GM12878 (cell line): ENCODE measurements at regions not wholly inside any gene's neighbourhood (a gene's known extent, or its start where the extent isn't known, plus 50 kb on each side); places are given as distances from the start of the nearest gene placed in this dataset.

Source experiments
- ATAC-seq: fragments of 200-7000 bp; cut with Tn5 transposase; 3 replicates; pipeline ENCODE4 v1.9.1; 2020; ENCODE audit warnings: mild to moderate bottlenecking, moderate library complexity
- BruUV-seq: library from RNA; stranded (reverse); fragments of 400-500 nt; replicated peaks from 2 replicates; lab custom pipeline; 2021; lab: Mats Ljungman, UMichigan
- CTCF ChIA-PET: fragments of 300-600 bp; sonication (Branson Sonifier 250); formaldehyde crosslinking; extraction: SDS; loops from one replicate; lab custom pipeline; 2021; ENCODE audit warnings: inconsistent platforms; lab: Yijun Ruan, JAX
- POLR2A ChIA-PET: fragments of 350-600 bp; formaldehyde crosslinking; extraction: SDS; loops from one replicate; lab custom pipeline; 2021; ENCODE audit warnings: inconsistent platforms; lab: Charles Lee
- RAD21 ChIA-PET: fragments of 300-600 bp; sonication (Branson Sonifier 250); formaldehyde crosslinking; loops from one replicate; lab custom pipeline; 2023; ENCODE audit warnings: antibody characterized with exemption; ENCODE audit not compliant: unreplicated experiment; lab: Charles Lee
- SMC1A ChIA-PET: fragments of 300-600 bp; sonication (Branson Sonifier 250); formaldehyde crosslinking; loops from one replicate; lab custom pipeline; 2023; ENCODE audit not compliant: unreplicated experiment, uncharacterized antibody; lab: Charles Lee
- DNase-seq: peaks from one replicate; pipeline ENCODE4 v3.0.0-alpha.2; 2011; ENCODE audit warnings: low read depth, low spot score
- FAIRE-seq: peaks from 3 replicates; lab custom pipeline; 2011; peaks lifted over from hg19 to GRCh38; lab: Jason Lieb, UNC
- H2AFZ ChIP-seq: 2 replicates; pipeline ENCODE4 v1.6.0; 2011; ENCODE audit warnings: low read depth, low read length, control low read depth; ENCODE audit not compliant: control insufficient read depth
- H3K27ac ChIP-seq: 2 replicates; pipeline ENCODE4 v1.5.1; 2011; ENCODE audit warnings: control low read depth; ENCODE audit not compliant: control insufficient read depth, insufficient read depth
- H3K27me3 ChIP-seq, 2 experiments: replicated peaks in 1 of 2; 2 replicates each; pipeline versions ENCODE4 v1.6.0 to v1.6.1; 2011; ENCODE audit warnings: low read length in 1 of 2; ENCODE audit not compliant: control insufficient read depth in 2 of 2, insufficient read depth in 2 of 2
- H3K36me3 ChIP-seq, 2 experiments: 2 replicates each; pipeline ENCODE4 v1.5.1; 2011; ENCODE audit warnings: low read length in 1 of 2; ENCODE audit not compliant: control insufficient read depth in 2 of 2, insufficient read depth in 2 of 2
- H3K4me1 ChIP-seq: 2 replicates; pipeline ENCODE4 v1.6.1; 2011; ENCODE audit warnings: mild to moderate bottlenecking, low read length, moderate library complexity, mixed read lengths; ENCODE audit not compliant: control insufficient read depth, insufficient read depth
- H3K4me2 ChIP-seq: 2 replicates; pipeline ENCODE4 v1.6.0; 2011; ENCODE audit warnings: control low read depth; ENCODE audit not compliant: control insufficient read depth, insufficient read depth
- H3K4me3 ChIP-seq: fragments of 200-600 bp; sonication (generic); 2 replicates; pipeline ENCODE4 v1.5.1; 2016
- H3K79me2 ChIP-seq: 2 replicates; pipeline ENCODE4 v1.6.0; 2011; ENCODE audit warnings: low read length; ENCODE audit not compliant: control insufficient read depth, insufficient read depth
- H3K9ac ChIP-seq: 2 replicates; pipeline ENCODE4 v1.8.0; 2011; ENCODE audit warnings: low read length, control low read depth, mixed read lengths; ENCODE audit not compliant: control insufficient read depth, insufficient read depth
- H3K9me3 ChIP-seq: replicated peaks from 3 replicates; pipeline ENCODE4 v1.5.1; 2011; ENCODE audit warnings: mild to moderate bottlenecking, low read length; ENCODE audit not compliant: control insufficient read depth, insufficient read depth
- H4K20me1 ChIP-seq: 2 replicates; pipeline ENCODE4 v1.6.0; 2011; ENCODE audit not compliant: control insufficient read depth, insufficient read depth
- EP300 ChIP-seq, 2 experiments: fragments of 150-350 bp in 1 of 2; IDR thresholded peaks; 2 replicates each; pipeline ENCODE4 v1.6.1; 2011 to 2012; ENCODE audit warnings: low read depth in 2 of 2, low read length in 2 of 2, borderline replicate concordance in 1 of 2, improper control_type of control experiment in 1 of 2, inconsistent platforms in 1 of 2; ENCODE audit not compliant: control insufficient read depth in 1 of 2
- HDAC6 ChIP-seq: fragments of 200-600 bp; sonication (generic); IDR thresholded peaks from one replicate; pipeline ENCODE4 v1.8.0; 2017; ENCODE audit warnings: antibody characterized with exemption; ENCODE audit not compliant: unreplicated experiment
- HDGF ChIP-seq: fragments of 450-650 bp; IDR thresholded peaks from 2 replicates; pipeline ENCODE4 v1.6.1; 2016; ENCODE audit warnings: antibody characterized with exemption
- MYB ChIP-seq: fragments of 150-350 bp; IDR thresholded peaks from 2 replicates; pipeline ENCODE4 v1.6.1; 2014; ENCODE audit warnings: mild to moderate bottlenecking, low read depth, low read length, borderline replicate concordance
- NR2C1 ChIP-seq: fragments of 450-650 bp; IDR thresholded peaks from 2 replicates; pipeline ENCODE4 v1.6.1; 2017; ENCODE audit warnings: antibody characterized with exemption, mild to moderate bottlenecking, moderate library complexity
- RBBP5 ChIP-seq: fragments of 200-600 bp; sonication (generic); conservative IDR thresholded peaks from 2 replicates; pipeline ENCODE4 v1.6.1; 2016
- RCOR1 ChIP-seq: conservative IDR thresholded peaks from 2 replicates; pipeline ENCODE4 v1.6.1; 2012; ENCODE audit warnings: low read depth, low read length, improper control_type of control experiment
- SMAD1 ChIP-seq: fragments of 450-650 bp; IDR thresholded peaks from 2 replicates; pipeline ENCODE4 v1.6.1; 2018; ENCODE audit warnings: mild to moderate bottlenecking, low read depth; ENCODE audit not compliant: partially characterized antibody
- WGBS: methylation state at CpG from one replicate; pipeline ENCODE4 v1.1.6; 2016; ENCODE audit warnings: low lambda C conversion rate; ENCODE audit not compliant: insufficient replicate concordance, insufficient coverage; ENCODE audit errors: missing lambda C conversion rate; 5-methylcytosine and 5-hydroxymethylcytosine counted together
- in situ Hi-C: fragments of 300-500 bp; cut with MboI; formaldehyde crosslinking; loops from 9 replicates; pipeline ENCODE4 v1.14.3; 2018; ENCODE audit warnings: mixed read lengths
- intact Hi-C: fragments of 100-400 bp; cut with micrococcal nuclease; formaldehyde crosslinking; loops from one replicate; pipeline ENCODE4 v1.14.2; 2022; ENCODE audit not compliant: unreplicated experiment
- TF ChIP-seq, protein P1 (sequence below): fragments of 450-650 bp; conservative IDR thresholded peaks from 2 replicates; pipeline ENCODE4 v1.6.1; 2017; ENCODE audit warnings: mild to moderate bottlenecking, moderate library complexity
- TF ChIP-seq, protein P2 (sequence below), 3 experiments: IDR thresholded peaks in 2 of 3; conservative IDR thresholded peaks in 1 of 3; 2 replicates each; pipeline ENCODE4 v1.5.1; 2011; ENCODE audit warnings: low read depth in 3 of 3, low read length in 3 of 3, mild to moderate bottlenecking in 3 of 3, control low read depth in 2 of 3, moderate library complexity in 2 of 3, inconsistent platforms in 1 of 3, mixed read lengths in 1 of 3; ENCODE audit not compliant: control insufficient read depth in 2 of 3, insufficient read depth in 1 of 3; ENCODE audit errors: extremely low read depth in 1 of 3
- TF ChIP-seq, protein P3 (sequence below): IDR thresholded peaks from 2 replicates; pipeline ENCODE4 v1.6.1; 2011; ENCODE audit warnings: low read depth, low read length, improper control_type of control experiment, borderline replicate concordance
- TF ChIP-seq, protein P4 (sequence below): fragments of 450-650 bp; IDR thresholded peaks from 2 replicates; pipeline ENCODE4 v1.6.1; 2017; ENCODE audit warnings: antibody characterized with exemption, mild to moderate bottlenecking, moderate library complexity
- TF ChIP-seq, protein P5 (sequence below): IDR thresholded peaks from 2 replicates; pipeline ENCODE4 v1.6.1; 2012; ENCODE audit warnings: low read depth, low read length, improper control_type of control experiment

DNA sequence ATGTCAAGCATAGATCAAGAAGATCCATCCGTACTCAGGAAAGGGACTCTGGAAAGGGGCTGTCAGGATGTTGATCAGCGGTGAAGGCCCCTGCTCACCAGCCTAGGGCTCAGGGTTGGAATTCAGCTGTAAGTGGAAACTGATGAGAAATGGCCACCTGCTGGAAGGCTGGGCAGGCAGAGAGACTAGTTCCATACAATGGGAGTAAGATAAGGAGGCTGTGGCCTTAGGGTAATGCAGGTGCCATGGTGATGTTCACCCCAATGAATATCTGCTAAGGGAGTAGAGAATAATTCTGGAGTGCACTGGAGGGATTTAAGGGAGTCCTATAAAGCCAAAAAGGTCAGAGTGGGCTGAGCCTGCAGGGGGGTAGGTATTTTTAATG, 256.6 kb downstream of the CYRIA start (continued):
- TF ChIP-seq NR2C1, result no peak
- no peak for TF ChIP-seq RBBP5
- no peak for TF ChIP-seq HDAC6
- TF ChIP-seq, protein P1, sequence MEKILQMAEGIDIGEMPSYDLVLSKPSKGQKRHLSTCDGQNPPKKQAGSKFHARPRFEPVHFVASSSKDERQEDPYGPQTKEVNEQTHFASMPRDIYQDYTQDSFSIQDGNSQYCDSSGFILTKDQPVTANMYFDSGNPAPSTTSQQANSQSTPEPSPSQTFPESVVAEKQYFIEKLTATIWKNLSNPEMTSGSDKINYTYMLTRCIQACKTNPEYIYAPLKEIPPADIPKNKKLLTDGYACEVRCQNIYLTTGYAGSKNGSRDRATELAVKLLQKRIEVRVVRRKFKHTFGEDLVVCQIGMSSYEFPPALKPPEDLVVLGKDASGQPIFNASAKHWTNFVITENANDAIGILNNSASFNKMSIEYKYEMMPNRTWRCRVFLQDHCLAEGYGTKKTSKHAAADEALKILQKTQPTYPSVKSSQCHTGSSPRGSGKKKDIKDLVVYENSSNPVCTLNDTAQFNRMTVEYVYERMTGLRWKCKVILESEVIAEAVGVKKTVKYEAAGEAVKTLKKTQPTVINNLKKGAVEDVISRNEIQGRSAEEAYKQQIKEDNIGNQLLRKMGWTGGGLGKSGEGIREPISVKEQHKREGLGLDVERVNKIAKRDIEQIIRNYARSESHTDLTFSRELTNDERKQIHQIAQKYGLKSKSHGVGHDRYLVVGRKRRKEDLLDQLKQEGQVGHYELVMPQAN, result no peak
- no peak for TF ChIP-seq HDGF

DNA sequence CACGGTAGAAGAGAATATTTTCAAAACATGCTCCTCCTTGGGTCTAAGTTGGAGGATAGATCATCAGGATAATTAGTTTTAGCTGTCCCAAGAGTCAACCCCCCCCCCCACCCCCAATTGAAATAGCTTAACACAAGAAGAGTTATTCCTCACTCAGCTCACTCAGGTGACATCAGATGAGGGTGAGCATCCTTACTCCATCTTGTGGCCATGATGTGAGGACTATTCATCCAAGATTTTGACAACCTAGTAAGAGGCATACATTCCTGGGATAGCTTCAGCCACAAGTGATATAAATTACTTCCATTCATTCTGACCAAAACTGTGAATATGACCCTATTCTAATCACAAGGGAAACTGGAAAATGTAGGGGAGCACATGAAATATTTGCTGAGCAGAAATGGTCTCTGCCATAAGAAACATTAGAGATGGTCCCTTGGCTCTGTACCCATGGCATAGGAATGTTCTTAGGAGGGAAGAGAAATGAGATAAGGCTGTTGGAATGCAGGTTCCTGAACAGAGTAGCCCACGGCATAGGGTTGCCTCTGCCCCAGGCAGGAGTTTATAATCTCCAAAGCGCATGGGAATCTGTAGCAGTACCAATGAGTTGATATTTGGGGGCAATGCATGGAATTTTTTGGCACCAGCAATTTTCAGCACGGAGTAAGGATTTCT, 257.2 kb downstream of the CYRIA start:
- WGBS, result 35% methylated on average over 4 of the region's 4 CpGs
- TF ChIP-seq RCOR1, result no peak
- TF ChIP-seq, protein P2, sequence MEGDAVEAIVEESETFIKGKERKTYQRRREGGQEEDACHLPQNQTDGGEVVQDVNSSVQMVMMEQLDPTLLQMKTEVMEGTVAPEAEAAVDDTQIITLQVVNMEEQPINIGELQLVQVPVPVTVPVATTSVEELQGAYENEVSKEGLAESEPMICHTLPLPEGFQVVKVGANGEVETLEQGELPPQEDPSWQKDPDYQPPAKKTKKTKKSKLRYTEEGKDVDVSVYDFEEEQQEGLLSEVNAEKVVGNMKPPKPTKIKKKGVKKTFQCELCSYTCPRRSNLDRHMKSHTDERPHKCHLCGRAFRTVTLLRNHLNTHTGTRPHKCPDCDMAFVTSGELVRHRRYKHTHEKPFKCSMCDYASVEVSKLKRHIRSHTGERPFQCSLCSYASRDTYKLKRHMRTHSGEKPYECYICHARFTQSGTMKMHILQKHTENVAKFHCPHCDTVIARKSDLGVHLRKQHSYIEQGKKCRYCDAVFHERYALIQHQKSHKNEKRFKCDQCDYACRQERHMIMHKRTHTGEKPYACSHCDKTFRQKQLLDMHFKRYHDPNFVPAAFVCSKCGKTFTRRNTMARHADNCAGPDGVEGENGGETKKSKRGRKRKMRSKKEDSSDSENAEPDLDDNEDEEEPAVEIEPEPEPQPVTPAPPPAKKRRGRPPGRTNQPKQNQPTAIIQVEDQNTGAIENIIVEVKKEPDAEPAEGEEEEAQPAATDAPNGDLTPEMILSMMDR (IDR thresholded peaks at IDR 0.05 in 2 of 3, conservative IDR thresholded peaks at IDR 0.05 in 1 of 3; ENCODE audit: control insufficient read depth in 2 of 3, extremely low read depth in 1 of 3, insufficient read depth in 1 of 3, low read depth in 3 of 3, low read length in 3 of 3), result no peak
- TF ChIP-seq EP300 (IDR thresholded peaks at IDR 0.05; ENCODE audit: borderline replicate concordance in 1 of 2, control insufficient read depth in 1 of 2, low read depth in 2 of 2, low read length in 2 of 2), result no peak
- TF ChIP-seq, protein P3, sequence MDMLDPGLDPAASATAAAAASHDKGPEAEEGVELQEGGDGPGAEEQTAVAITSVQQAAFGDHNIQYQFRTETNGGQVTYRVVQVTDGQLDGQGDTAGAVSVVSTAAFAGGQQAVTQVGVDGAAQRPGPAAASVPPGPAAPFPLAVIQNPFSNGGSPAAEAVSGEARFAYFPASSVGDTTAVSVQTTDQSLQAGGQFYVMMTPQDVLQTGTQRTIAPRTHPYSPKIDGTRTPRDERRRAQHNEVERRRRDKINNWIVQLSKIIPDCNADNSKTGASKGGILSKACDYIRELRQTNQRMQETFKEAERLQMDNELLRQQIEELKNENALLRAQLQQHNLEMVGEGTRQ, result no peak
- TF ChIP-seq, protein P4, sequence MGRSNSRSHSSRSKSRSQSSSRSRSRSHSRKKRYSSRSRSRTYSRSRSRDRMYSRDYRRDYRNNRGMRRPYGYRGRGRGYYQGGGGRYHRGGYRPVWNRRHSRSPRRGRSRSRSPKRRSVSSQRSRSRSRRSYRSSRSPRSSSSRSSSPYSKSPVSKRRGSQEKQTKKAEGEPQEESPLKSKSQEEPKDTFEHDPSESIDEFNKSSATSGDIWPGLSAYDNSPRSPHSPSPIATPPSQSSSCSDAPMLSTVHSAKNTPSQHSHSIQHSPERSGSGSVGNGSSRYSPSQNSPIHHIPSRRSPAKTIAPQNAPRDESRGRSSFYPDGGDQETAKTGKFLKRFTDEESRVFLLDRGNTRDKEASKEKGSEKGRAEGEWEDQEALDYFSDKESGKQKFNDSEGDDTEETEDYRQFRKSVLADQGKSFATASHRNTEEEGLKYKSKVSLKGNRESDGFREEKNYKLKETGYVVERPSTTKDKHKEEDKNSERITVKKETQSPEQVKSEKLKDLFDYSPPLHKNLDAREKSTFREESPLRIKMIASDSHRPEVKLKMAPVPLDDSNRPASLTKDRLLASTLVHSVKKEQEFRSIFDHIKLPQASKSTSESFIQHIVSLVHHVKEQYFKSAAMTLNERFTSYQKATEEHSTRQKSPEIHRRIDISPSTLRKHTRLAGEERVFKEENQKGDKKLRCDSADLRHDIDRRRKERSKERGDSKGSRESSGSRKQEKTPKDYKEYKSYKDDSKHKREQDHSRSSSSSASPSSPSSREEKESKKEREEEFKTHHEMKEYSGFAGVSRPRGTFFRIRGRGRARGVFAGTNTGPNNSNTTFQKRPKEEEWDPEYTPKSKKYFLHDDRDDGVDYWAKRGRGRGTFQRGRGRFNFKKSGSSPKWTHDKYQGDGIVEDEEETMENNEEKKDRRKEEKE, result no peak
- TF ChIP-seq, protein P5, sequence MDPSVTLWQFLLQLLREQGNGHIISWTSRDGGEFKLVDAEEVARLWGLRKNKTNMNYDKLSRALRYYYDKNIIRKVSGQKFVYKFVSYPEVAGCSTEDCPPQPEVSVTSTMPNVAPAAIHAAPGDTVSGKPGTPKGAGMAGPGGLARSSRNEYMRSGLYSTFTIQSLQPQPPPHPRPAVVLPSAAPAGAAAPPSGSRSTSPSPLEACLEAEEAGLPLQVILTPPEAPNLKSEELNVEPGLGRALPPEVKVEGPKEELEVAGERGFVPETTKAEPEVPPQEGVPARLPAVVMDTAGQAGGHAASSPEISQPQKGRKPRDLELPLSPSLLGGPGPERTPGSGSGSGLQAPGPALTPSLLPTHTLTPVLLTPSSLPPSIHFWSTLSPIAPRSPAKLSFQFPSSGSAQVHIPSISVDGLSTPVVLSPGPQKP, result no peak
- TF ChIP-seq MYB, result no peak
- no peak for TF ChIP-seq SMAD1

More for the DNA sequence above, 257.2 kb downstream of the CYRIA start:
- no peaks in the 10 kb centered on the region for H3K9me3 ChIP-seq
- in situ Hi-C loops, result no loop called here
- H4K20me1 ChIP-seq, result no peaks in the 10 kb centered on the region
- ATAC-seq, result no peak
- FAIRE-seq, result no peak
- H3K27me3 ChIP-seq, result peaks cover 0 to 3% of the 10 kb centered on the region in 2 experiments; a peak in 1 of 4 replicates
- no peak overlapping the region for H3K4me2 ChIP-seq
- DNase-seq, result no peak
- no TSS peak for BruUV-seq
- H3K27ac ChIP-seq, result no peak overlapping the region
- no peak overlapping the region for H3K4me3 ChIP-seq
- POLR2A ChIA-PET, result no interaction called here
- CTCF ChIA-PET, result no interaction called here
- H2AFZ ChIP-seq, result no peak overlapping the region
- no peak overlapping the region for H3K9ac ChIP-seq
- no peaks in the 10 kb centered on the region for H3K4me1 ChIP-seq
- intact Hi-C loops, result no loop called here
- no peaks in the 10 kb centered on the region for H3K36me3 ChIP-seq
- H3K79me2 ChIP-seq, result no peaks in the 10 kb centered on the region
- RAD21 ChIA-PET, result no interaction called here
- SMC1A ChIA-PET, result no interaction called here
